CD14-positive monocyte (primary cell): ENCODE measurements at regions not wholly inside any gene's neighbourhood (a gene's known extent, or its start where the extent isn't known, plus 50 kb on each side); places are given as distances from the start of the nearest gene placed in this dataset.

Experiments used
- DNase-seq, 3 donors: peaks; one replicate each; pipeline ENCODE4 v3.0.0-alpha.2; 2011 to 2022
- H2AFZ ChIP-seq: 2 replicates; pipeline ENCODE4 v1.6.0; 2012; ENCODE audit warnings: mild to moderate bottlenecking, low read depth, low read length, inconsistent platforms; ENCODE audit not compliant: insufficient read depth, poor library complexity, severe bottlenecking
- H3K27ac ChIP-seq, 2 donors: 1 replicate in 1 of 2; 2 replicates in 1 of 2; pipeline ENCODE4 v1.5.1; 2012 to 2013; ENCODE audit warnings: low read length in 2 of 2, control low read depth in 1 of 2, inconsistent platforms in 1 of 2, low read depth in 1 of 2, mild to moderate bottlenecking in 1 of 2
- H3K27me3 ChIP-seq, 2 donors: one replicate each; pipeline versions ENCODE4 v1.6.0 to v1.6.1; 2011 to 2013; ENCODE audit warnings: low read length in 2 of 2; ENCODE audit not compliant: control insufficient read depth in 2 of 2, insufficient read depth in 2 of 2
- H3K36me3 ChIP-seq, 2 donors: replicated peaks in 1 of 2; 1 replicate in 1 of 2; 2 replicates in 1 of 2; pipeline versions ENCODE4 v1.5.1 to v1.6.1; 2012 to 2013; ENCODE audit warnings: low read length in 2 of 2, control low read depth in 1 of 2, inconsistent platforms in 1 of 2, mild to moderate bottlenecking in 1 of 2; ENCODE audit not compliant: insufficient read depth in 2 of 2, control insufficient read depth in 1 of 2
- H3K4me1 ChIP-seq, 2 donors: 1 replicate in 1 of 2; 2 replicates in 1 of 2; pipeline versions ENCODE4 v1.5.1 to v1.6.1; 2012 to 2013; ENCODE audit warnings: low read length in 2 of 2, control low read depth in 1 of 2, inconsistent platforms in 1 of 2, mild to moderate bottlenecking in 1 of 2, moderate library complexity in 1 of 2; ENCODE audit not compliant: insufficient read depth in 2 of 2, control insufficient read depth in 1 of 2
- H3K4me2 ChIP-seq: replicated peaks from 2 replicates; pipeline ENCODE3; 2012; ENCODE audit warnings: low read length, moderate library complexity, mild to moderate bottlenecking; ENCODE audit not compliant: poor library complexity, severe bottlenecking; ENCODE audit errors: extremely low read depth
- H3K4me3 ChIP-seq, 3 experiments: fragments of 200-600 bp in 1 of 3; sonication (generic) in 1 of 3; replicated peaks in 1 of 3; 1 replicate in 2 of 3; 2 replicates in 1 of 3; pipeline ENCODE4 v1.5.1; 2011 to 2013; ENCODE audit warnings: low read length in 3 of 3, mild to moderate bottlenecking in 3 of 3, control low read depth in 2 of 3, low read depth in 2 of 3, inconsistent platforms in 1 of 3, moderate library complexity in 1 of 3
- H3K79me2 ChIP-seq: 2 replicates; pipeline ENCODE4 v1.6.0; 2012; ENCODE audit warnings: mild to moderate bottlenecking, control low read depth, inconsistent platforms, low read length, moderate library complexity; ENCODE audit not compliant: insufficient read depth
- H3K9ac ChIP-seq: 2 replicates; pipeline ENCODE4 v1.6.0; 2017; ENCODE audit warnings: low read length, mild to moderate bottlenecking; ENCODE audit not compliant: insufficient read depth, poor library complexity, severe bottlenecking
- H3K9me3 ChIP-seq, 2 donors: replicated peaks in 1 of 2; 1 replicate in 1 of 2; 2 replicates in 1 of 2; pipeline versions ENCODE4 v1.5.1 to v1.6.1; 2012 to 2013; ENCODE audit warnings: low read length in 2 of 2, control low read depth in 1 of 2; ENCODE audit not compliant: control insufficient read depth in 1 of 2, insufficient read depth in 1 of 2
- H4K20me1 ChIP-seq: 2 replicates; pipeline ENCODE4 v1.6.0; 2012; ENCODE audit warnings: mild to moderate bottlenecking, low read length, control low read depth, moderate library complexity; ENCODE audit not compliant: insufficient read depth
- H3K27ac Mint-ChIP-seq, 7 donors: one replicate each; pipeline ENCODE4 v1.8.0; 2020; ENCODE audit warnings: mild to moderate bottlenecking in 7 of 7, mixed read lengths in 7 of 7, moderate library complexity in 6 of 7, inconsistent platforms in 2 of 7
- H3K27me3 Mint-ChIP-seq, 3 donors: one replicate each; pipeline ENCODE4 v1.8.0; 2021 to 2022; ENCODE audit warnings: low read depth in 3 of 3, mild to moderate bottlenecking in 3 of 3, mixed read lengths in 3 of 3, moderate library complexity in 3 of 3, inconsistent platforms in 1 of 3
- H3K36me3 Mint-ChIP-seq, 2 donors: one replicate each; pipeline ENCODE4 v1.8.0; 2020; ENCODE audit warnings: mixed read lengths in 2 of 2, inconsistent platforms in 1 of 2, mild to moderate bottlenecking in 1 of 2
- H3K4me1 Mint-ChIP-seq: one replicate; pipeline ENCODE4 v1.8.0; 2020; ENCODE audit warnings: mild to moderate bottlenecking, mixed read lengths
- H3K4me3 Mint-ChIP-seq, 2 donors: one replicate each; pipeline ENCODE4 v1.8.0; 2020; ENCODE audit warnings: mild to moderate bottlenecking in 2 of 2, mixed read lengths in 2 of 2, moderate library complexity in 1 of 2
- H3K9me3 Mint-ChIP-seq, 7 donors: one replicate each; pipeline ENCODE4 v1.8.0; 2020 to 2022; ENCODE audit warnings: mixed read lengths in 7 of 7, mild to moderate bottlenecking in 6 of 7, moderate library complexity in 6 of 7, inconsistent platforms in 2 of 7
- CTCF ChIP-seq: fragments of 200-600 bp; IDR thresholded peaks from one replicate; pipeline ENCODE4 v1.8.0; 2022; ENCODE audit warnings: antibody characterized with exemption, mild to moderate bottlenecking
- WGBS: methylation state at CpG from one replicate; pipeline ENCODE4 v1.1.5; 2013; ENCODE audit warnings: missing lambda C conversion rate; ENCODE audit not compliant: insufficient coverage; 5-methylcytosine and 5-hydroxymethylcytosine counted together
- intact Hi-C, 2 donors: fragments of 100-400 bp; cut with micrococcal nuclease; formaldehyde crosslinking; loops; one replicate each; pipeline versions ENCODE4 v1.15.0 to v1.15.1; 2023

- Histone ChIP-seq H3K4me3 (no peak overlapping the region), H4K20me1 (no peaks in the 10 kb centered on the region), H3K9me3 (peaks cover 0 to 8% of the 10 kb centered on the region in 2 donors), H3K4me1 (no peaks in the 10 kb centered on the region), H3K79me2 (no peaks in the 10 kb centered on the region), H3K27me3 (no peaks in the 10 kb centered on the region), H3K36me3 (no peaks in the 10 kb centered on the region), H2AFZ (no peak overlapping the region), H3K4me2 (no peak overlapping the region), H3K27ac (no peak overlapping the region), H3K9ac (no peak overlapping the region)
- Mint-ChIP-seq H3K4me1 (no peaks in the 10 kb centered on the region), H3K27me3 (peaks cover 0 to 2% (median 0%) of the 10 kb centered on the region in 3 donors), H3K27ac (no peak overlapping the region), H3K9me3 (peaks cover 0 to 6% (median 2%) of the 10 kb centered on the region in 7 donors), H3K4me3 (no peak overlapping the region), H3K36me3 (no peaks in the 10 kb centered on the region)
- WGBS = 9% methylated on average over 4 of the region's 12 CpGs
- intact Hi-C loops = no loop called here
- no peak for DNase-seq
- no peak for TF ChIP-seq CTCF
Measured at GRCh38 chrX:25968920-25969319, 169.2 kb upstream of the MAGEB18 start.

- H3K9me3 ChIP-seq = peaks cover 0 to 10% of the 10 kb centered on the region in 2 donors
- TF ChIP-seq CTCF = no peak
- no peaks in the 10 kb centered on the region for H4K20me1 ChIP-seq
- DNase-seq = no peak
- Mint-ChIP-seq H3K4me1 (no peaks in the 10 kb centered on the region), H3K27me3 (peaks cover 0 to 2% (median 1%) of the 10 kb centered on the region in 3 donors), H3K27ac (no peak overlapping the region), H3K36me3 (no peaks in the 10 kb centered on the region), H3K4me3 (no peak overlapping the region), H3K9me3 (peaks cover 0 to 12% (median 2%) of the 10 kb centered on the region in 7 donors)
- H2AFZ ChIP-seq = no peak overlapping the region
- H3K4me3 ChIP-seq = no peak overlapping the region
- no peak overlapping the region for H3K4me2 ChIP-seq
- intact Hi-C loops = no loop called here
- H3K4me1 ChIP-seq = no peaks in the 10 kb centered on the region
- no peak overlapping the region for H3K27ac ChIP-seq
- no peaks in the 10 kb centered on the region for H3K79me2 ChIP-seq
- H3K36me3 ChIP-seq = no peaks in the 10 kb centered on the region
- 49% methylated on average over 3 of the region's 10 CpGs for WGBS
- H3K9ac ChIP-seq = no peak overlapping the region
- H3K27me3 ChIP-seq = no peaks in the 10 kb centered on the region
Measured at GRCh38 chrX:25976683-25977310, 161.3 kb upstream of the MAGEB18 start.
